Nephron progenitor cell (in vitro differentiated cells): ENCODE measurements at regions not wholly inside any gene's neighbourhood (a gene's known extent, or its start where the extent isn't known, plus 50 kb on each side); places are given as distances from the start of the nearest gene placed in this dataset.

Experiments
- DNase-seq: peaks from one replicate; pipeline ENCODE4 v3.0.0; 2021
- H3K27ac Mint-ChIP-seq: 2 replicates; pipeline ENCODE4 v1.8.0; 2021; ENCODE audit warnings: mild to moderate bottlenecking, moderate library complexity, mixed read lengths
- H3K27me3 Mint-ChIP-seq: 2 replicates; pipeline ENCODE4 v1.8.0; 2021; ENCODE audit warnings: mild to moderate bottlenecking, low read depth, mixed read lengths; ENCODE audit not compliant: poor library complexity
- H3K36me3 Mint-ChIP-seq: 2 replicates; pipeline ENCODE4 v1.8.0; 2021; ENCODE audit warnings: low read depth, mixed read lengths
- H3K4me1 Mint-ChIP-seq: 2 replicates; pipeline ENCODE4 v1.8.0; 2021; ENCODE audit warnings: mixed read lengths
- H3K4me3 Mint-ChIP-seq: 2 replicates; pipeline ENCODE4 v1.8.0; 2021; ENCODE audit warnings: mild to moderate bottlenecking, moderate library complexity, mixed read lengths
- H3K9me3 Mint-ChIP-seq: 2 replicates; pipeline ENCODE4 v1.8.0; 2021; ENCODE audit warnings: mild to moderate bottlenecking, moderate library complexity, mixed read lengths
- CTCF ChIP-seq: fragments of 200-600 bp; sonication (generic); IDR thresholded peaks from 2 replicates; pipeline ENCODE4 v1.5.0; 2021; ENCODE audit warnings: antibody characterized with exemption

GRCh38 chr1:96472471-96472870, 249.1 kb upstream of the PTBP2 start:
- no peak for TF ChIP-seq CTCF
- Mint-ChIP-seq H3K4me3 (no peak overlapping the region), H3K9me3 (peaks cover 45% of the 10 kb centered on the region), H3K27ac (no peak overlapping the region), H3K36me3 (peaks cover 33% of the 10 kb centered on the region), H3K27me3 (peaks cover 4% of the 10 kb centered on the region), H3K4me1 (peaks cover 46% of the 10 kb centered on the region)
- DNase-seq = no peak

GRCh38 chr1:96473791-96474434, 247.7 kb upstream of the PTBP2 start:
- TF ChIP-seq CTCF = no peak
- DNase-seq = no peak
- H3K36me3 Mint-ChIP-seq = peaks cover 27% of the 10 kb centered on the region
- H3K4me1 Mint-ChIP-seq = peaks cover 61% of the 10 kb centered on the region
- H3K27ac Mint-ChIP-seq = peak overlapping the region; percentile 95
- peaks cover 34% of the 10 kb centered on the region for H3K9me3 Mint-ChIP-seq
- peak overlapping the region; percentile 19 for H3K4me3 Mint-ChIP-seq
- H3K27me3 Mint-ChIP-seq = no peaks in the 10 kb centered on the region

- TF ChIP-seq CTCF = no peak
- peak; percentile 49 for DNase-seq
- Mint-ChIP-seq H3K4me3 (no peak overlapping the region), H3K27me3 (no peaks in the 10 kb centered on the region), H3K27ac (peak overlapping the region; percentile 95), H3K36me3 (peaks cover 24% of the 10 kb centered on the region), H3K4me1 (peaks cover 63% of the 10 kb centered on the region), H3K9me3 (peaks cover 26% of the 10 kb centered on the region)
Measured at GRCh38 chr1:96474985-96475743, 246.4 kb upstream of the PTBP2 start.

- H3K4me3 Mint-ChIP-seq = peak overlapping the region; percentile 47
- no peak for TF ChIP-seq CTCF
- peaks cover 27% of the 10 kb centered on the region for H3K36me3 Mint-ChIP-seq
- no peak for DNase-seq
- peaks cover 21% of the 10 kb centered on the region for H3K9me3 Mint-ChIP-seq
- peak overlapping the region; percentile 95 for H3K27ac Mint-ChIP-seq
- peaks cover 3% of the 10 kb centered on the region for H3K27me3 Mint-ChIP-seq
- H3K4me1 Mint-ChIP-seq = peaks cover 71% of the 10 kb centered on the region
Measured at GRCh38 chr1:96475903-96476302, 245.7 kb upstream of the PTBP2 start.

GRCh38 chr1:96478228-96478627, 243.4 kb upstream of the PTBP2 start:
- Mint-ChIP-seq H3K4me1 (peaks cover 85% of the 10 kb centered on the region), H3K27ac (peak overlapping the region; percentile 95), H3K9me3 (peaks cover 1% of the 10 kb centered on the region)

More at GRCh38 chr1:96478228-96478627, 243.4 kb upstream of the PTBP2 start:
- peaks cover 3% of the 10 kb centered on the region for H3K27me3 Mint-ChIP-seq
- TF ChIP-seq CTCF = no peak
- H3K36me3 Mint-ChIP-seq = peaks cover 7% of the 10 kb centered on the region
- no peak for DNase-seq
- H3K4me3 Mint-ChIP-seq = peak overlapping the region; percentile 31
